PC-9 (cell line): ENCODE measurements at regions not wholly inside any gene's neighbourhood (a gene's known extent, or its start where the extent isn't known, plus 50 kb on each side); places are given as distances from the start of the nearest gene placed in this dataset.

Experiments
- CTCF ChIP-seq: fragments of 200-600 bp; sonication (generic); conservative IDR thresholded peaks from 2 replicates; pipeline ENCODE4 v1.6.1; 2017; ENCODE audit warnings: mixed run types, antibody characterized with exemption, mild to moderate bottlenecking, moderate library complexity
- EZH2 ChIP-seq: fragments of 200-600 bp; sonication (generic); IDR thresholded peaks from 2 replicates; pipeline ENCODE4 v1.8.0; 2017; ENCODE audit warnings: antibody characterized with exemption, low read depth

GRCh38 chr6:85166114-85166741 lies 283.7 kb upstream of the NT5E start:
- TF ChIP-seq EZH2 (no peak), CTCF (no peak)
